ENCODE measurements at regions not wholly inside any gene's neighbourhood (a gene's known extent, or its start where the extent isn't known, plus 50 kb on each side); places are given as distances from the start of the nearest gene placed in this dataset.

GRCh38 chr14:71728386-71728785 is 203.8 kb upstream of the RGS6 start:
- TF ChIP-seq CTCF (IDR thresholded peaks at IDR 0.05 in 4 of 5, conservative IDR thresholded peaks at IDR 0.05 in 1 of 5) (no peak), POLR2A (IDR thresholded peaks at IDR 0.05) (no peak)

All from gastrocnemius medialis (tissue), 4 donors.